ENCODE measurements at regions not wholly inside any gene's neighbourhood (a gene's known extent, or its start where the extent isn't known, plus 50 kb on each side); places are given as distances from the start of the nearest gene placed in this dataset.

DNA sequence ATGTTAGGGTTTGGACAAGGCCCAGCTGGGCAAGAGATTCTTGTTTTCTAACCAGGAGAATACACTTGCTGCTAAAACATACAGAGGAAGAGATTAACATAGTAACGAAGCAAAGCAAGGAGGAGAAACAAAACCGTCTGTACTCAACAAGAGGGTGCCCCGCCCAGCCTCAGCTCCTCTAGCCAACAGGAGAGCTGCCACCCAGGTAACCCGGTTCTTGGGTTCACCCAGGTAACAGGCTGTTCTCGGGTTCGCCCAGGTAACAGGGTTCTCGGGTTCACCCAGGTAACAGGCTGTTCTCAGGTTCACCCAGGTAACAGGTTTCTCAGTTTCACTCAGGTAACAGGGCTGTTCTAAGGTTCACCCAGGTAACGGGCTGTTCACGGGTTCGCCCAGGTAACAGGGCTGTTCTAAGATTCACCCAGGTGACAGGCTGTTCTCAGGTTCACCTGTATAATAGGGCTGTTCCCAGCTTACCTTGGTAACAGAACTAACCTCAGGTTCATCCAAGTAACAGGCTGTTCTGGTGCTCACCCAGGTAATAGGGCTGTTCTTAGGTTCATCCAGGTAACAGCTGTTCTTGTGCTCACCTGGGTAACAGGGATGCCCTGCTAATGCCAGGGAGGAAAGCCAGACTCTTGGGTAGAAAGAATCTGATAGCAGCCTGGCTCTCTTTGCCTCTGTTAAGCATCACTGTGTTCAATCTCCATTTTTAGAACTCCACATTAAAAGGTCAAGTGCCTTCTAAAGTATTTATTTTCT, 271.6 kb downstream of the SYK start:
- DNase-seq = no peak

DNA sequence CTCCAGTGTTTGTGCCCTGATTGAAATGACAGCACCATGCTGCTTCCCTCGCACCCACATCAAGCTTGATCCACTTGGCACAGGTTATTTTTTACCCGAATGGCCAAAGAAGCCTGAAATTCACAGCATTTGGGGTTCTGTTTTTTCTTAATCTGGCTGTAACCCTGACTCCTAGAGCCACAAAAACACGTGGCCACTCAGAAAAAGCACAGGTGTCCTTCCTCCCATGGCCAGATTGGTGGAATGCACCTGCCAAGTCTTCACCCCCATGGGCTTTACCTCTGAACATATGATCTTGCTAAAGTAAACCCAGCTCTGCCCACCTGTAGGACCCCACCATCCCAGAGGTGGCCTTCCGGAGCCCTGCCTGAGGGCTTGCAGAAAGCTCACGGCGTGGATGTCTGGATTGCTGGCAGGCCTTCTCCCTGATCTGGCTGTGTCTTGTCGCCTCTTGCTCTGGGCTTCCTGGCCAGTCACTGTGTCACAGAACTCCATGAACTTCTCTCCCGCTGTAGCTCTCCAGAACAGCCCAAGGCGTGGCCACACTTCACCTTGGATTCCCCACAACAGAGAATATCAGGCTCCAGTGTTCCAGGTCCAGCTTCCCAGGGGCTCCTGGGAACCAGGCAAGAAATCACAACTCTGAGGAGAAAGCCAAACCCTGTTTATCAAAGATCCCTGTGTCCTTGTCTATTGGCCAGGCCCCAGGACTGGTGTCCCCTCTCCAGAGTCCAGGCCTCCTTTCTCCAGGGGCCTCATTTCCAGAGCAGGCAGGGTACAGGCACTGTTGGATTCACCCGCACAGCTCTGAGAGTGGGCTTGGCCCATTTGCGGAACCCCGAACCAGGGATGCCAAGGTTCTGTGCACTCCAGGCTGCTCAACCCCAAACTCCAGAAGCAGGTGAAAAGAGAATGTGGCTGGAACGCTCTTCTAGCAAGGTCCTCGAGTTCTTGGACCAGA, 272.5 kb downstream of the SYK start:
- DNase-seq = no peak

DNA sequence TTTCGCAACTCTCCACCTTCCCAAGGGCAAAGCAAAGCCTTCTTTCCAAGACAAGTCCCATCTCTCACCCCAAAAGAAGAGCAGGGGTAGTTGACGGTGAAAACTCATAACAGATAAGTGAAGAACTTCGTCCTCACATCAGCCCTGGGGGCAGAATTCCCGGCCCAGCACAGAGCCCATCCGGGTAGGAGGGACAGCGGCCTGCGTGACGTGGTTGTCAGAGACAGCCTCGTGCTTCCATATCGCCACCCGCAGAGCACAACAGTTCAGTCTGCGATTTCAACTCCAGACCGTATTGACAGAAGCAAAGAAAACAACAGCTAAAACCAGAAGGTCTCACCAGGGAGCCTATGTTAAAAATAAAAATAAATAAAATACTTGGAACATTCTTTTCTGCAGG, 273.2 kb downstream of the SYK start:
- DNase-seq = no peak

DNA sequence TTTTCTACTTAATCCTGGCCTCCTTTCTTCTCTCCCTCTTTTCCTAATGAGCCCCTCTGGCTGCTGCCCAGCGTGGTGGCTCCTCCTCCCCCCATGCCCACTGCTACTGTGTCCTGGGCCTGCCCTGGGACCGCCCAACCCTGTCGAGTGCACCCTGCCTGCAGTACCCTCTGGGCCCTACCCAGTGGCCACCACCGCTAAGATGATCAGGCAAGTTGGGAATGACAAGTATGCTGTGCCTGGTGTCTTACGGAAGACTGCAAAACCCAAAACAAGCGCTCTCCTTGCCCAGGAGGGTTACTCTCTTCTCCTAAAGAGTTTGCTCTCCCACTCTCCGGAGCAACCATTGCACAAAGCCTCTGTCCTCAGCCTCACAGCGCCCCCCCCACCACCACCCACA, 273.7 kb downstream of the SYK start:
- DNase-seq = no peak

DNA sequence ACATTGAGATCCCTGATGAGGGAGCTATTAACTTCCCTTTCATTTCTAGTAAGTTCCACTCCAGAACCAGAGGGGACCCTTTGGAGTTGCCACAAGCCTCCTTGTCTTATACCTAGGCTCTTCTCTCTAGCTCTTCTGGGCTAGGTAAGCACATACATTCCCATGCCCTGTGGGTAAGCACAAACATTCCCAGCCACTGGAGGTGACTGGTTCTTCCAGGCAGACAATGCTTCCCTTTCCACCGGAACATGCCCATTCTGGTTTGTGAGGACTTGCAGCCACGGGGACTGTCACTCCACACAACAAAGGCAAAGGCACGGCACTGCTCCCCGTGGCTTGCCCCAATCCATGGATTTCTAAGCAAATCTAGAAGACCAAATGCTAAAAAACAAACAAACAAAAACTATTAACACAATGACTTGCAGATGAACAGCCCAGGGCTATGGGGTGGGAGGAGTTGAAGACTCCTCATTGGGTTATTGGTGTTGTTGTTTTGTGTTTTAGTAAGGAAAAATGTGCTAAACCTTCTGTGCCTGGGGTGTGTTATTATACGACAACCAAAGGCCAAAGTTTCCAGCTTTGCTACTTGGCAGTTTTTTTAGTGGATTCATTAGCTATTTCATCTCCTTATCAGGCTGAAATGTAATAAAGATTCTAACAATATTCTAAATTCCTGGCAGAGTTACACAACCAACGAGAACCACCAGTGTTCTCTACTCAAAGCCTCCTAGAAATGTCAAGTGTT, 276.2 kb downstream of the SYK start:
- DNase-seq = no peak

DNA sequence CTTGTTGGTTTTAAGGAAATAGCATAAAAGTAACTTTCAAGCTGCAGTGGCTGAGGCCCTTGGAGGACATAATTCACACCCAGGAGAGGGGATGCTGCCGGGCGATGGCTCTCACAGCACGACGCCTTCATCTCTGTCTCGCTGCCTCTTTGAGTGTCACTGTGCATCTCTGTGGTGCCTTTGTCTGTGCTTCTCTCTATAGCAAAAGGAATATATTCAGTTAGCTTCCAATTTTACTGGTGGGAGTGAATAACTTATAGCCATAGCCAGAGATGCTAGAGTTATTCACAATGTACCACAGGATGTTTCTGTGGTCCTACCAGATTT, 276.7 kb downstream of the SYK start:
- no peak for DNase-seq

DNA sequence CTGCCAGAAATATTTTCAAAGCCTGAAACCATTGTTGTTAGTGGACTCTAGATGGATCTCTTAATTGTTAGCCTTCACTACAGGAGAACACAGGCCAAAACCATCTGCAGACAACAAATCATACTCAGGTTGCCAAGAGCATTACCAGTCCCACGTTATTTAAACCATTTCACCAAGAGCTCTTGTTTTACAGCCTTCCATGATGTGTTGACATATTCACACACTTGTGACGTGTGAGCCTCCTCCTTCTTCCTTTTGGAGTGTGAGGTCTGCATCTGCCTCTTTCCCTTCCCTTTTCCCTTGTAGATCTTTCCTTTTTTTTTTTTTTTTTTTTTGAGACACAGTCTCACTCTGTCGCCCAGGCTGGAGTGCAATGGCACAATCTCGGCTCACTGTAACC, 279.0 kb downstream of the AUH start:
- DNase-seq = no peak

DNA sequence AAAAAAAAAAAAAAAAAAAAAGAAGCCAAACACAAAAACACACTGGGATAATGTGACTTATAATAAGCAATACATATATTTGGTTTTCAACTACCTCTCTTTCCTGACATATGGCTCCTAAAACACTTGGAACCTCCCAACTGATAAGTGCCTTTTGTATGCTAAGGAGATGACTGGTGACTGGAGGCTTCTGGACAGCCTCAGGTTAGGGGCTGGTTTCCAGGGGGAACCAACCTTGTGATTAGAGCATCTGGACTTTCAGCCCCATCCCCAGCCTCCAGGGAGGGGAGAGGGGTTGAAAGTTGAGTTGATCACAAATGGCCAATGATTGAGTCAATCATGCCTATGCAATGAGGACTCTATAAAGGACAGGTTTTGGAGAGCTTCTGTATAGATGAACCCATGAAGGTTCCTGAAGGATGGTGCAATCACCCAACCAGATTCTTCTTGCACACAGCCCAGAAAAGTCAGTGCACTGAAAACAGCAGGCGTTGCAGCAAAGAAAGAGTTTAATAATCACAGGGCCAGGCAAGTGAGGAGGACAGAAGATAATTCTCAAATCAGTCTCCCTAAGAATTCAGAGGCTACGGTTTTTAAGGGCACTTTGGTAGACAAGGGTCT, 276.7 kb downstream of the AUH start:
- DNase-seq = no peak

DNA sequence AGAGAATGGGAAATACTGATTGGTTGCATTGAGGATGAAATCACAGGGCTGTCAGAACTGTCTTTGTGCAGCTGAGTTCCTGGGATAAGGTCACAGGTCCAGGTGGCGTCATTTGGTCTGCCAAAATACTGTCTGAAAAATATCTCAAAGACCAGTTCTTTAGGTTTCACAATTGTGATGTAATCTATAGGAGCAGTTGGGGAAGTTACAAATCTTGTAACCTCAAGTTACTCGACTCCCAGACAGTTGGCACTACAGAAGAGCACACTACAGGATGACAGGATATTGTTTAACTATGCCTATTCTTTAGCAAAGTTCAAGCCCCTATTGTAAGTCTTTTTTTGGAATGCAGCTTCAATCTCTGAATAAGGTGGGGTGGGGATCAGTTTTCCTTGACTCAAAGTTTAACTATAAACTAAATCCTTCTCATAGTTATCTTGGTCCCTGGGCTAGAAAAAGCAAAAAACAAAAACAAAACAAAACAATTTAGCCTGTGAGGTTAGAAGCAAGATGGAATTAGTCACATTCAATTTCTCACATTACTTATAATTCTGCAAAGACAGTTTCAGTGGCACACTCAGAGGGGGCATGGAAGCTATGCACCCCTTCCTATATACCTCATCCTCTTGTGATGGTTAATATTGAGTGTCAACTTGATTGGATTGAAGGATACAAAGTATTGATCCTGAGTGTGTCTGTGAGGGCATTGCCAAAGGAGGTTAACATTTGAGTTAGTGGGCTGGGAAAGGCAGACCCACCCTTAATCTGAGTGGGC, 276.0 kb downstream of the AUH start:
- no peak for DNase-seq

DNA sequence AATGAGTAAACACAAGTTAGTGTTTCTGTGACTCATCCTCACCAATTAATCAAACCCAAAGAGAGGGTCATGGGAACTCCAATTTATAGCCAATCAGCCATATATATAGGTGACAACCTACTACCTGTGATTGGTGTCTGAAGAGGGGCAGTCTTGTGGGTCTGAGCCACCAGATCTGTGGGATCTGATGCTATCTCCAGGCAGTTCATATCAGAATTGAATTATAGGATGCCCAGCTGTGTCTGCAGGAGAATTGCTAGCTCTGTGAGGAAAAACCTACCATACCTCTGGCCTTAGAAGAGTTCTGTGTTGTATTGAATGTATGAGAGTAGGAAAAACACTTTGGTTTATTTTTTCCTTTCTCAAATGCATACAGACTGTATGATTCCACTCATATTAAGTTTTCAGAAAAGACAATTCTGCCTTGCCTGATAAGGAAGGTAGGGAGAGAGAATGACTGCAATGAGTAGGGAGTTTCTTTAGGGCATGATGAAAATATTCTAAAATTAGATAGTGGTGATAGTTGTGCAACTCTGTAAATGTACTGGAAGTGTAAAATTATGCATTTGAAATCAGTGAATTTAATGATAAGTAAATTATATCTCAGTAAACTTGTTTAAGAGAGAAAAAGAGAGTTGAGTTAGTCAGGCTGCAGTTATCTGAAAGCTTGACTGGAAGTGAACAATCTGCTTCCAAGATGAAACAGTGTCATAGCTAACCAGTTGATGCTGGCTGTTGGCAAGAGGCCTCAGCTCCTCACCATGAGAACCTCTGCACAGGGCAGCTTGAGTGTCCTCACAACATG, 274.9 kb downstream of the AUH start:
- no peak for DNase-seq

DNA sequence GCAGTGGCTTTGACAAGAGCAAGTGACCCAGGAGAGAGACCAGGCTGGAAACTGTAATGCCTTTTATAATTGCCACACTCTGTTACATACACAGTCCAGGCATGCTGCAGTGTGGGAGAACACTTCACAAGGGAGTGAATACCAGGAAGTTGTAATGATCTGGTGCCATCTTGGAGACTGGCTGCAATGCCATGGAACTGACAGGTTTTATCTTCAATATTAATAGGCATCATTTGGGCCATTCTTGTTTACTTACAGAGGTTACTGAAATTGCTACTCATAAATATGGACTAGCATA, 274.3 kb downstream of the AUH start:
- DNase-seq = no peak

DNA sequence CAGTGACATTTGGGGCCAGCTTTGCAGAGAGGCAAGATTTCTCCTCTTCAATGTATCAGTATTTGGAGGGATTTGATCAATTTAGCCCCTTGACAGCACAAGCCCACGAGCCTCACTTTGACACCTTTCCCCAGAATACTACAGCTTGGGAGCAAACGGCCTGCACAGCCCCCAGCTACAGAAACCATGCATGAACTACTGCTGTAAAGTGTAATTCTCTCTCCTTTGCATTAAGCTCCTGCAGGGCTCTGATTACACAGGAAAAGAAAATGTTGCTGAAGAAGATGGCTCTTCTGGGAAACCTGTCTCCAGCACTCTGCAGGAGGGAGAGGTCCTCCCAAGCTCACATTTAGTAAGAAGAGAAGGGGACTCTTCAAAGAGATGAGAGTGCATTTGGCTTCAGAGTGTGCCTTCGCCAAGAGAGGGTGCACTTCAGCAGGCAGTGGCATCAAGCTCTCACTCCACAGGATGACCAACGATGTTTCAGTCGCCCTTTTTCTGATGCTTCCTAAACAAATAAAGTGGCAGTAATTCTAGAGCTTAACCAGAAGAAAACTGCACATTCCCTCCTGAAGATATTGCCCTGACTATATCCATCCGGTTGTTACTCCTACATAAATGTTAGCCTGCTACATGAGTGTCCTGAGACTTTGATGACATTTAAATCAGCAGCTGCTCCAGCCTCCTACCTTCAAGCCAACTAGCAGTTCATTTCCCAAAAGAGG, 272.2 kb downstream of the AUH start:
- DNase-seq = peak; percentile 33

DNA sequence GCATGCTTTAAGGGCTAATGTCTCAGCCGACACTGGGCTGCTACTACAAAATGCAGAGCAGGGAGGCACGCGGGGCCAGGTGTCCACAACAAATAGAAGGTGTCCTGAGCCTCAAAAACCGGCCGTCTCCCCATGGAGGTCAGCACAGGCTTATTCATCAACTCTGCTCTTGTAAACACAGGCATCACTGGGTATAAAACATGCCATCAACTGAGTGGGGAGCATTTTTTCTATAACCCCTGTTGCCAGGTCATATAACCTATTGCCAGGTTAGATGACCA, 271.6 kb downstream of the AUH start:
- no peak for DNase-seq

DNA sequence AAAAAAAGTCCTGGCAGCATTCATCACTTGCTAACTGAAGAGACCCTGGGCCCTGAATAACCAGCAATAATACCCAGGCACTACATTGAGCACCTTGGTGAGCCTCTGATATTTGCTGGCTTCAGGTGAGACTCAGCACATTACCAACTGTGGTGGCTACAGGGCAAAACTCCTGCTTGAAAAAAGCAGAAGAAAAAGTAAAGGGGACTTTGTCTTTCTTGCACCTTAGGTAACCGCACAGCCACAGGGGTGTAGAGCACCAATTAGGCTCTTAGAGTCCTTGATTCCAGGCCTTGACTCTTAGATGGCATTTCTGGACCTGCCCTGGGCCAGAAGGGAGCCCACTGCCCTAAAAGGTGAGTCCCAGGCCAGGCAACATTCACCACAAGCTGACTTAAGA, 269.5 kb downstream of the AUH start:
- no peak for DNase-seq

DNA sequence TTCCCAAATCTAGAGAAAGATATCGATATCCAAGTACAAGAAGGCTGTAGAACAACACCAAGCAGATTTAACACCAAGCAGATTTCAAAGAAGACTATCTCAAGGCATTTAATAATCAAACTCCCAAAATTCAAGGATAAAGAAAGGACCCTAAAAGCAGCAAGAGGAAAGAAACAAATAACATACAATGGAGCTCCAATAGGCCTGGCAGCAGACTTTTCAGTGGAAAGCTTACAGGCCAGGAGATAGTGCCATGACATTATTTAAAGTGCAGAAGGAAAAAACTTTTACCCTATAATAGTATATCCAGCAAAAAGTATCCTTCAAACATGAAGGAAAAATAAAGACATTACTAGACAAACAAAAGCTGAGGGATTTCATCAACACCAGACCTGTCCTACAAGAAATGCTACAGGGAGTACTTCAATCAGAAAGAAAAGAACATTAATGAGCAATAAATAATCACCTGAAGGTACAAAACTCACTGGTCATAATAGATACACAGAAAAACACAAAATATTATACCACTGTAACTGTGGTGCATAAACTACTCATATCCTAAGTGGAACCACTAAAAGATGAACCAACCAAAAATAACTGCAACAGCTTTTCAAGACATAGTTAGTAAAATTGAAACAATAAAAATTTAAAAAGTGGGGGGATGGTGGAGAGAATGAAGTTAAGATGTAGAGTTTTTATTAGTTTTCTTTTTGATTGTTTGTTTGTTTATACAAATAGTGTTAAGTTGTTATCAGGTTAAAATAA, 267.2 kb downstream of the AUH start:
- no peak for DNase-seq

DNA sequence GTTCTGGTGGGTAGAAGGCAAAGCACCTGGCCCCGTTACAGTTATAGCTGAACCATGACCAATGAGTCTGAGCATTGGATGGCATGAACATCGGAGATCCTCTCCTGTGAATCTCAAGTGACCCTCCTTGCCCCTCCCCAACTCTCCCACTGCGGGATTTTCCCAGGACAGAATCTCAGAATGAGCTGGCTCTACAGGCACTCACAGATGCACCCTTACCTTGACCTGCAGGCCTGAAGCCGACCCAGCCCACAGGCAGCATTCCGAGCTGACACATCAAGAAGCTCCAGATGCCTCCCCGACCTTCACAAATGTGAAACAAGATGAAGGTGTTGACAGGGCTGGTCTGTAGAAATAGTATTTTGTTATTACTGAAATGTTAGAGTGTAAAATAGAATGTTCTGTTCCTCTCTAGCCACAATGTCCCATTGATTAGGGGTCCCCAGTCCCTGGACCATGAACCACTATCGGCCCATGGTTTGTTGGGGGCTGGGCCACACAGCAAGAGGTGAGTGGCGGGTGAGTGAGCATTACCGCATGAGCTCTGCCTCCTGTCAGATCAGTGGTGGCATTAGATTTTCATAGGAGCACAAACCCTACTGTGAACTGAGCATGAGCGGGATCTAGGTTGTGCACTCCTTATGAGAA, 263.4 kb downstream of the AUH start:
- DNase-seq = peak; percentile 72

DNA sequence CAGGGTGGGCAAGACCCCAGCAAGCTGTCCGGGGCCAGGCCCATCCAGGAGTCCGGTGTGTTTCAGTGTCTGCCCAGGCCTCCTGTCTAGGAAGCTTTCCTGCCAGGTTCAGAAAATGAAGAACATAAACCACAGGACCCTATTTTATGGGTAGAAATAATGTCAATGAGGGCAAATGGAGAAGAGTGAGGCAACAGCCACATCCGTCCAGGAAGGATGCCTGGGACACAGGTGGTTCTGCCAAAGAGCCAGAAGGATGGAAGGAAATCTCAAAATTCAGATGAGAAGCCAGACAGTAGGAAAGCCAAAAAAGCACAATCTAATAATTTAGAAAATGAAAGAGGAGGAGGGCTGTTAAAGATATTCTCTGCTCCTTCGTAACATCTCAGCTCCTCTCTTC, 262.3 kb downstream of the AUH start:
- DNase-seq = no peak

DNA sequence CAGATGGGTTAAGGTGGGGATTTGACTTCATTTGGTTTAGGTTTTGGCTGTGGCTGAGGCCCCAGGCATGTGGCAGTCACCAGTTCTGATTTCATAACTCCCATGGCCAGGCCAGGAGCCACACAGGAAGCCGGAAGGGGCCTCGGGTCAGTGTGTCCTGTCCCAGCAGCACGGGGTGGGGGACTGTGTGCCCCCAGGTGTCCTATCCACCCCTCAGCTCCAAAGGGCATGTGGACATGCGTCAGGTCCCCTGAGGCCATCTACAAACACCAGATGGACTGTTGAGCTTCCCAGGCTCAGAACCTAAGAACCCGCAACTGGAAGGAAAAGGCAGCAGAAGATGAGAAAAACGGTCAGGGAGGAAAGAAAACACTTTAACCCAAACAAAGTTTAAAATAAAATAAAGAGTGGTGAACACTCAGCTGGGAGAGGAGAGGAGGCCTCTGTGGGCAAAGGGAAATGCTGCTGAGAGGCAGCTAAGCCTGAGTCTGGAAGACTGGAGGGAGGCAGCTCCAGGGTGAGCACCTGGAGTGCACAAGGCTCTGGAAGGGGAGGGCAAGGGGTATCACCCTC, 260.8 kb downstream of the AUH start:
- DNase-seq = no peak

DNA sequence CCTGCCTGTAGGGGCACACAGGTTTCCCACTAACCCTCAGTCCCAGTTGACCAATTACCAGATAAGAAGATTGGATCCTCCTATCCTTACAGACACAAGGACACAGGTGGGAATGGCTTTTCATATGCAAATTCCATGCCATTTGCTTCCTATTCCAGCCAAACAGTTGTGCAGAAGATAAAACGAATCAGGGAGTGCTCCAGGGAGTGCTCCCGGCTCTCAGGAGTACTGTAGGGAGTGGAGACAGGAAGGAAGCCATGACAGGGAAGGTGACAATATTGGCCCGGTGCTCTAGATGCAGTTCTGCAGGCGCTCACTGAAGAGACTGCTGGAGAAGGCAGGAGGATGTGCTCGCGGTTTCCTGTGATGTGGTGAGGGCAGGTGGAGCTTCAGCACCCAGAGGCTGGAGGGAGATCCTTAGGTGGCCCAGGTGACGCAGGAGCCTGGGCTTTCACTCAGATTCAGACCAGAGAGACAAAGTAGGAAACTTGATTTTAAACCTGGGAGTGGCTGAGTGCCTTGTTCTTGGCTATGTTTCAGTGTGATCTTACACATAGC, 260.0 kb downstream of the AUH start:
- no peak for DNase-seq
